GM18873 (cell line): ENCODE measurements at regions not wholly inside any gene's neighbourhood (a gene's known extent, or its start where the extent isn't known, plus 50 kb on each side); places are given as distances from the start of the nearest gene placed in this dataset.

ENCODE experiments used
- ATAC-seq: cut with Tn5 transposase; IDR thresholded peaks from one replicate; pipeline ENCODE4 v1.9.1; 2021; ENCODE audit warnings: mild to moderate bottlenecking, moderate library complexity, moderate number of reproducible peaks; ENCODE audit not compliant: unreplicated experiment, low FRiP score

GRCh38 chr1:70911861-70912260, 135.8 kb downstream of the PTGER3 start:
- ATAC-seq, result no peak

GRCh38 chr1:70914224-70914623, 133.4 kb downstream of the PTGER3 start:
- no peak for ATAC-seq

- no peak for ATAC-seq
Observed at GRCh38 chr1:70915258-70916033, 132.2 kb downstream of the PTGER3 start.

DNA sequence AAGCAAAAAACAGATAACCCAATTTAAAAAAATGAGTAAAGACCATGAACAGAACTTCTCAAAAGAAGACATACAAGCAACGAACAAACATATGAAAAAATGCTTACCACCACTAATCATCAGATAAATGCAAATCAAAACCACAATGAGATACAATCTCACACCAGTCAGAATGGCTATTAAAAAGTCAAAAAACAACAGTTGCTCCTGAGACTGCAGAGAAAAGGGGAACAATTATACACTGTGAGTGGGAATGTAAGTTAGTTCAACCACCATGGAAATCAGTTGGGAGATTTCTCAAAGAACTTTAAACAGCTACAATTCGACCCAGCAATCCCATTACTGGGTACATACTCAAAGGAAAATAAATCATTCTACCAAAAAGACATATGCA, 131.6 kb downstream of the PTGER3 start:
- ATAC-seq, result no peak

DNA sequence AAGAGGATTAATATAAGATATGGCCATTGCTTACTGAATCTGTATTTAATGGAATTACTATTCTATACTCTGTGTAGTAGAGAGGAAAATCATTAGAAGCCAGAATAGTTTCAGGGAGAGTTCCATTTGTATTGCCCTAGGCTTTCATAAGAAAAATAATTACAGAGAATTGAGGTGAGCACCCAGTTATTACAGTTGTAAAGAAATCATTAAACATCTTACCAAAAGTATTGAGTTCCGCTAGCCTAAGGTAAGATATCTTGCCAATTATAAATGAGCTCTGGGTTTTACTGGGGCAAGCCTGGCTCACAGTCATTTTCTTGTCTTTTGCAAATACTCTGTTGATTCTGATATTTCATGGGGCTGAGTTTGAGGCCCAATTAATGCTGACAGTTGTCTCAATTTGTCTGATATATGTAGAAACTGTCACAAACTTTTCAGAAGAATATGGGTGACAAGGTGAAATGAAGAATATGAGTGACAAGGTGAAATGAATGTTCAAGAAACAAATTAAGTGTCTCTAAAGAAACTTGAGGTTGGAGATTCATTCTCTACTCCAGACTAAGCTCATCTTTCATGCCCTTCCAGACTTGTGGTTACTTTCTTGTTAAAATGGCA, 127.8 kb downstream of the PTGER3 start:
- no peak for ATAC-seq
